Spleen (tissue), 7 donors: ENCODE measurements at regions not wholly inside any gene's neighbourhood (a gene's known extent, or its start where the extent isn't known, plus 50 kb on each side); places are given as distances from the start of the nearest gene placed in this dataset.

Experiments
- CTCF ChIP-seq, 11 experiments: fragments of 200-600 bp in 7 of 11; fragments of 450-650 bp in 4 of 11; sonication (generic) in 4 of 11; IDR thresholded peaks in 8 of 11; conservative IDR thresholded peaks in 3 of 11; 1 replicate in 7 of 11; 2 replicates in 4 of 11; pipeline versions ENCODE4 v1.4.0 to v1.8.0; 2016 to 2021; ENCODE audit warnings: antibody characterized with exemption in 11 of 11, inconsistent platforms in 4 of 11, mild to moderate bottlenecking in 1 of 11
- POLR2AphosphoS5 ChIP-seq, 3 donors: sonication (generic); formaldehyde crosslinking; IDR thresholded peaks; one replicate each; pipeline ENCODE4 v1.5.1; 2017; ENCODE audit warnings: antibody characterized with exemption in 3 of 3
- donor health status: DM: no; HTN: no; CAD: no; lungs with moderate emphysema.
- donor health status: DM: no; HTN: no; CAD: no.
- donor health status: DM: no; HTN: no; CAD: no.

- TF ChIP-seq CTCF (IDR thresholded peaks at IDR 0.05 in 8 of 11, conservative IDR thresholded peaks at IDR 0.05 in 3 of 11) = no peak
- TF ChIP-seq POLR2AphosphoS5 (IDR thresholded peaks at IDR 0.05) = no peak
These were observed 74.0 kb upstream of the FAM83B start for GRCh38 chr6:54772610-54773009.
